DMS53 treated with DMSO at 0.1 percent for 48 hours (cell line): ENCODE measurements at regions not wholly inside any gene's neighbourhood (a gene's known extent, or its start where the extent isn't known, plus 50 kb on each side); places are given as distances from the start of the nearest gene placed in this dataset.
A peak's percentile ranks its signal among the peaks of the same experiment; 100 is the strongest.
"Not testable (repeated sequence)": the region's sequence is repeated elsewhere in the genome, so short reads cannot be mapped to it uniquely, and the experiment has no call there.

ENCODE experiments used
- DNase-seq: peaks from one replicate; lab custom pipeline; 2025; ENCODE audit not compliant: unreplicated experiment; lab: John Stamatoyannopoulos, UW

- DNase-seq = not testable (repeated sequence)
Observed at GRCh38 chr6:27775138-27775795, 136.9 kb downstream of the OR2B2 start.

- DNase-seq = not testable (repeated sequence)
Observed at GRCh38 chr6:27774264-27774600, 138.0 kb downstream of the OR2B2 start.

GRCh38 chr6:27773542-27774263 lies 138.5 kb downstream of the OR2B2 start:
- not testable (repeated sequence) for DNase-seq

GRCh38 chr6:27772261-27773001 lies 139.8 kb downstream of the OR2B2 start:
- peak; percentile 86 for DNase-seq

- no peak for DNase-seq
Observed at GRCh38 chr6:27771235-27771634, 141.0 kb downstream of the OR2B2 start.

GRCh38 chr6:27770724-27771123 lies 141.5 kb downstream of the OR2B2 start:
- no peak for DNase-seq

- no peak for DNase-seq
Observed at GRCh38 chr6:27768556-27768955, 143.6 kb downstream of the OR2B2 start.

- DNase-seq = no peak
Observed at GRCh38 chr6:27767851-27768250, 144.3 kb downstream of the OR2B2 start.

- DNase-seq = no peak
Observed at GRCh38 chr6:27766405-27766804, 145.8 kb downstream of the OR2B2 start.

GRCh38 chr6:27765028-27765590 lies 147.1 kb downstream of the OR2B2 start:
- DNase-seq = no peak

- DNase-seq = no peak
Observed at GRCh38 chr6:27761391-27761790, 150.8 kb downstream of the OR2B2 start.

GRCh38 chr6:27760464-27760863 lies 151.7 kb downstream of the OR2B2 start:
- DNase-seq = no peak

- DNase-seq = no peak
Observed at GRCh38 chr6:27759930-27760329, 152.3 kb downstream of the OR2B2 start.

- DNase-seq = no peak
Observed at GRCh38 chr6:27758491-27758890, 153.7 kb downstream of the OR2B2 start.

GRCh38 chr6:27757307-27757706 lies 154.9 kb downstream of the OR2B2 start:
- DNase-seq = no peak

GRCh38 chr6:27755768-27756167 lies 156.4 kb downstream of the OR2B2 start:
- no peak for DNase-seq

GRCh38 chr6:27754408-27754782 lies 157.8 kb downstream of the OR2B2 start:
- DNase-seq = no peak

- DNase-seq = peak; percentile 14
Observed at GRCh38 chr6:27753668-27754407, 158.4 kb downstream of the OR2B2 start.

GRCh38 chr6:27752038-27752885 lies 159.9 kb downstream of the OR2B2 start:
- peak; percentile 78 for DNase-seq

- DNase-seq = no peak
Observed at GRCh38 chr6:27748661-27749060, 163.5 kb downstream of the OR2B2 start.
